GM13976 (cell line): ENCODE measurements at regions not wholly inside any gene's neighbourhood (a gene's known extent, or its start where the extent isn't known, plus 50 kb on each side); places are given as distances from the start of the nearest gene placed in this dataset.

ENCODE experiments used
- DNase-seq: peaks from one replicate; pipeline ENCODE4 v3.0.0; 2012; ENCODE audit warnings: low spot score
- CTCF ChIP-seq: IDR thresholded peaks from 2 replicates; pipeline ENCODE4 v1.5.1; 2012; ENCODE audit warnings: borderline replicate concordance, mild to moderate bottlenecking; ENCODE audit not compliant: insufficient read depth; ENCODE audit errors: extremely low read depth, missing control alignments, control extremely low read depth
- in situ Hi-C: fragments of 300-500 bp; cut with MboI; formaldehyde crosslinking; loops from one replicate; pipeline ENCODE4 v1.12.0; 2022; ENCODE audit warnings: low sequenced_read_pairs, mixed read lengths, inconsistent platforms; ENCODE audit not compliant: unreplicated experiment

GRCh38 chr11:109229682-109230081 lies 192.3 kb upstream of the C11orf87 start:
- DNase-seq = no peak
- in situ Hi-C loops = no loop called here
- TF ChIP-seq CTCF = no peak

DNA sequence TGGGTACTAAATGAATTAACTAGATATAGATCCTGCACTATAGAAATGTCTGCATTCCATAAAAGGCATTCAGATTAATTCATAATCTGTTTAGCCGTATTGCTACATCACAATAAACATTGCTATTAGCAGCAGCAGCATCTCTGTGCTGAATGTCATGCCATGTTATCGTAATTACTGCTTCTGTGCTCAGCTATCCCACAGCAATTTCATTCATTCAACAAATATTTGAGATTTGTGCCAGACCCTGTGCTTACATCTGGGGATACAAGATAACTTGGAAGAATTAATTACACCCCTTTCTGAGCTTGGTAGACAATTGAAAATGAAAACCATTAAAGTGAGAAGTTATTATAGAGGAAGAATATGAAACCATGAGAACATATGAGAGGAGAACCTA lies 185.8 kb upstream of the C11orf87 start:
- no peak for TF ChIP-seq CTCF
- DNase-seq = no peak
- in situ Hi-C loops = no loop called here

DNA sequence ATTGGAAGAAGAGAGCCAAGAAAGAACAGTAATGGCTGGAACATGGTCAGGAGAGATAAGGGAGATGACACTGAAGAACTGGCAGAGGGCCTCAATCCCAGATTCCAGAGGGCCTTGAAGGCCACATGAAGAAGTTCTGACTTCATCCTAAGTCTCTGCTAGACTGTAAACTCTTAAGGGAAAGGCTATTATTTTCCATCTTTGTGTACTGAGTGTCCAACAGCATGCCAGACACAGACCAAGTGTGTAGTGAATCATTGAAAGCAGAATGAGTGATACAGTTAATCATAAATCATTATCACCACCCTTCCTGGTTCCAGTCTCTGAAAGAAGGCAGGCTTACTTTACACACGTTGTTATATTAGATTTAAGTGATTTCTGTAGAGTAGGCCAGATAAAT lies 185.3 kb upstream of the C11orf87 start:
- DNase-seq = no peak
- TF ChIP-seq CTCF = no peak
- in situ Hi-C loops = no loop called here

GRCh38 chr11:109237636-109238035 lies 184.4 kb upstream of the C11orf87 start:
- in situ Hi-C loops = no loop called here
- no peak for TF ChIP-seq CTCF
- no peak for DNase-seq

DNA sequence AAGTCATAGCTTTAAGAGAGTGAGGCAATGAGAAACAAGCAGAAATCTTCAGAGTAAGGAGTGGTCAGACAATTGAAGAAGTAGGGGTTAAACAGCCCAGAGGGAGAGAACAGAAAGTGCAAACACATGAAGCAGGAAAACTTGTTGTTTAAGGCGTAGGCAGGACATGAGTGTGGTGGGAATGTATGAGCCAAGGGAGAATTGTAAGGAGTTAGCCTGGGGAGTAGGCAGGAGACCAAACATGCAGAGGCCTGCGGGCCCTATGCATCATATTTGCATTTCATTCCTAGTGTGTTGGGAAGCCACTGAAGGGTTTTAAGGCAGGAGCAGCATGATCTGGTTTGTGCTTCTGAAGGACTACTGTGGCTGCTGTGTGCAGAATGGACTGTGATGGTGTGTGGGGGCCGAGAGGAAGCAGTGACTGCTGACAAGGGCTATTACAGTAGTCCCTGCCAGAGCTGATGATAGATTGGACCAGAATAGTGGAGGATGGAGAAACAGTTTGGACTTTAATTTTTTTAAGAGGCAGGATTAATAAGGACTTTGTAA lies 179.9 kb upstream of the C11orf87 start:
- in situ Hi-C loops = no loop called here
- DNase-seq = no peak
- no peak for TF ChIP-seq CTCF

DNA sequence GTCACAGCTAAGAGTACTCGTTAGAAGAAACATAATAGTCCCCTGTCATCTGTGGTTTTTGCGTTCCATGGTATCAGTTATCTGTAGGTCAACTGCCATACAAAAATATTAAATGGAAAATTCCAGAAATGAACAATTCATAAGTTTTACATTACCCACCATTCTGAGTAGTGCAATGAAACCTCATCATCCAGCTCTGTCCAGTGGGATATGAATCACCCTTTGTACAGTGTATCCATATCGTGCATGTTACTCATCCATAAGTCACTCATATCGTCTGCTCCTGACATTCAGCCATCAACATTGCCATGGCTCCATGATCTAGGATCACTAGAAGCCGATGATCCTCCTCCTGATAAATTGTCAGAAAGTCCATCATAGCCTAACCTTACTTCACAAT lies 174.9 kb upstream of the C11orf87 start:
- in situ Hi-C loops = no loop called here

More for the DNA sequence above, 174.9 kb upstream of the C11orf87 start:
- TF ChIP-seq CTCF = no peak
- no peak for DNase-seq
